HCT116 (cell line): ENCODE measurements at regions not wholly inside any gene's neighbourhood (a gene's known extent, or its start where the extent isn't known, plus 50 kb on each side); places are given as distances from the start of the nearest gene placed in this dataset.

Experiments used
- ATAC-seq: fragments of 200-7000 bp; cut with Tn5 transposase; 2 replicates; pipeline ENCODE4 v1.9.1; 2020; ENCODE audit warnings: mild to moderate bottlenecking, moderate library complexity
- BruUV-seq: library from RNA; stranded (reverse); fragments of 400-500 nt; replicated peaks from 2 replicates; lab custom pipeline; 2021; lab: Mats Ljungman, UMichigan
- CTCF ChIA-PET: fragments of 300-600 bp; sonication (Branson Sonifier 250); formaldehyde crosslinking; loops from one replicate; lab custom pipeline; 2021; ENCODE audit warnings: antibody characterized with exemption; lab: Charles Lee
- POLR2A ChIA-PET: fragments of 300-600, 350-600 bp; sonication (Branson Sonifier 250); formaldehyde crosslinking; loops from one replicate; lab custom pipeline; 2021; ENCODE audit warnings: antibody characterized with exemption; lab: Charles Lee
- RAD21 ChIA-PET, 2 experiments: fragments of 300-600 bp; sonication (Branson Sonifier 250); formaldehyde crosslinking; loops; one replicate each; lab custom pipeline; 2023; ENCODE audit warnings: low total read pairs in 2 of 2; ENCODE audit not compliant: uncharacterized antibody in 2 of 2, unreplicated experiment in 2 of 2, low non-redundant PET in 1 of 2; lab: Charles Lee
- DNase-seq: peaks from one replicate; pipeline ENCODE4 v3.0.0-alpha.2; 2010; ENCODE audit warnings: low read depth, low spot score
- H2AFZ ChIP-seq: fragments of 200-600 bp; shearing (Covaris generic), sonication (generic); 2 replicates; pipeline ENCODE4 v1.6.1; 2017; ENCODE audit warnings: low read depth, mixed run types, mixed read lengths, antibody characterized with exemption, low read length; ENCODE audit not compliant: poor library complexity, severe bottlenecking
- H3K27ac ChIP-seq: 2 replicates; pipeline ENCODE4 v1.5.1; 2012; ENCODE audit warnings: low read depth, low read length
- H3K27me3 ChIP-seq: fragments of 200-600 bp; sonication (generic); 2 replicates; pipeline ENCODE4 v1.6.1; 2016; ENCODE audit warnings: mixed run types, low read length, mixed read lengths; ENCODE audit not compliant: insufficient read depth
- H3K36me3 ChIP-seq, 2 experiments: fragments of 200-500 bp in 1 of 2; fragments of 200-600 bp in 1 of 2; sonication (Bioruptor generic) in 1 of 2; sonication (generic) in 1 of 2; 2 replicates each; pipeline versions ENCODE4 v1.5.1 to v1.6.1; 2014 to 2016; ENCODE audit warnings: low read length in 2 of 2, inconsistent platforms in 1 of 2, mixed read lengths in 1 of 2, mixed run types in 1 of 2; ENCODE audit not compliant: insufficient read depth in 2 of 2, control insufficient read depth in 1 of 2
- H3K4me1 ChIP-seq, 2 experiments: fragments of 200-600 bp in 1 of 2; sonication (generic) in 1 of 2; 2 replicates each; pipeline versions ENCODE4 v1.5.1 to v1.6.1; 2012 to 2017; ENCODE audit warnings: low read length in 2 of 2, inconsistent platforms in 1 of 2, mild to moderate bottlenecking in 1 of 2, mixed read lengths in 1 of 2, mixed run types in 1 of 2, moderate library complexity in 1 of 2; ENCODE audit not compliant: insufficient read depth in 2 of 2, control insufficient read depth in 1 of 2
- H3K4me2 ChIP-seq: fragments of 200-600 bp; sonication (generic); 2 replicates; pipeline ENCODE4 v1.6.1; 2017; ENCODE audit warnings: mixed run types, low read length, mixed read lengths
- H3K4me3 ChIP-seq, 2 experiments: fragments of 200-600 bp in 1 of 2; sonication (generic) in 1 of 2; replicated peaks in 1 of 2; 2 replicates each; pipeline ENCODE4 v1.5.1; 2011 to 2016; ENCODE audit warnings: low read length in 2 of 2, control low read depth in 1 of 2, low read depth in 1 of 2, mild to moderate bottlenecking in 1 of 2, mixed read lengths in 1 of 2, mixed run types in 1 of 2
- H3K79me2 ChIP-seq: fragments of 200-600 bp; sonication (generic); 2 replicates; pipeline ENCODE4 v1.6.1; 2017; ENCODE audit warnings: mild to moderate bottlenecking, mixed run types, low read length, moderate library complexity, mixed read lengths; ENCODE audit not compliant: insufficient read depth
- H3K9ac ChIP-seq: fragments of 200-600 bp; sonication (generic); 2 replicates; pipeline ENCODE4 v1.6.1; 2016; ENCODE audit warnings: low read length, mixed read lengths
- H3K9me2 ChIP-seq: fragments of 200-600 bp; sonication (generic), shearing (Covaris generic); 2 replicates; pipeline ENCODE4 v1.6.1; 2017; ENCODE audit warnings: mixed run types, mild to moderate bottlenecking, moderate library complexity; ENCODE audit not compliant: insufficient read depth
- H3K9me3 ChIP-seq, 2 experiments: fragments of 200-500 bp in 1 of 2; fragments of 200-600 bp in 1 of 2; sonication (Bioruptor generic) in 1 of 2; sonication (generic) in 1 of 2; 2 replicates each; pipeline ENCODE4 v1.6.1; 2014 to 2017; ENCODE audit warnings: low read length in 2 of 2, mixed read lengths in 2 of 2, inconsistent platforms in 1 of 2, low read depth in 1 of 2, mild to moderate bottlenecking in 1 of 2, mixed run types in 1 of 2, moderate library complexity in 1 of 2; ENCODE audit not compliant: control insufficient read depth in 1 of 2, insufficient read depth in 1 of 2
- H4K20me1 ChIP-seq: fragments of 200-600 bp; sonication (generic), shearing (Covaris generic); 2 replicates; pipeline ENCODE4 v1.6.1; 2017; ENCODE audit warnings: mixed run types, mild to moderate bottlenecking, moderate library complexity; ENCODE audit not compliant: insufficient read depth
- CEBPB ChIP-seq: IDR thresholded peaks from 2 replicates; pipeline ENCODE4 v1.6.1; 2012; ENCODE audit warnings: low read depth
- EGR1 ChIP-seq: IDR thresholded peaks from 2 replicates; pipeline ENCODE4 v1.6.1; 2012; ENCODE audit warnings: low read depth
- ELF1 ChIP-seq: IDR thresholded peaks from 2 replicates; pipeline ENCODE4 v1.6.1; 2012; ENCODE audit warnings: low read depth, borderline replicate concordance
- EZH2phosphoT487 ChIP-seq: fragments of 200-600 bp; IDR thresholded peaks from 2 replicates; pipeline ENCODE4 v1.6.1; 2018; ENCODE audit warnings: antibody characterized with exemption, borderline replicate concordance
- FOSL1 ChIP-seq: IDR thresholded peaks from 2 replicates; pipeline ENCODE4 v1.6.1; 2012; ENCODE audit warnings: low read depth
- JUND ChIP-seq: IDR thresholded peaks from 2 replicates; pipeline ENCODE4 v1.6.1; 2012
- POLR2AphosphoS5 ChIP-seq: IDR thresholded peaks from 2 replicates; pipeline ENCODE4 v1.6.1; 2011; ENCODE audit warnings: mild to moderate bottlenecking, low read depth, low read length, moderate library complexity
- RAD21 ChIP-seq: IDR thresholded peaks from 2 replicates; pipeline ENCODE4 v1.6.1; 2012; ENCODE audit warnings: low read depth, mild to moderate bottlenecking
- SRF ChIP-seq: IDR thresholded peaks from 2 replicates; pipeline ENCODE4 v1.6.1; 2012; ENCODE audit warnings: low read depth
- TCF7L2 ChIP-seq: IDR thresholded peaks from 2 replicates; pipeline ENCODE4 v1.7.0; 2011; ENCODE audit warnings: borderline replicate concordance, inconsistent platforms; ENCODE audit not compliant: insufficient read depth, insufficient read length; ENCODE audit errors: extremely low read depth
- YY1 ChIP-seq: IDR thresholded peaks from 2 replicates; pipeline ENCODE4 v1.6.1; 2011; ENCODE audit warnings: low read length, low read depth, moderate library complexity, mild to moderate bottlenecking; ENCODE audit not compliant: insufficient replicate concordance; ENCODE audit errors: extremely low read depth
- ZFX ChIP-seq: fragments of 450-650 bp; IDR thresholded peaks from 2 replicates; pipeline ENCODE4 v1.6.1; 2017
- intact Hi-C: fragments of 100-400 bp; cut with micrococcal nuclease; formaldehyde crosslinking; loops from 2 replicates; pipeline ENCODE4 v1.10.0; 2022
- TF ChIP-seq, protein P1 (sequence below): IDR thresholded peaks from 2 replicates; pipeline ENCODE4 v1.6.1; 2012; ENCODE audit warnings: low read depth
- TF ChIP-seq, protein P2 (sequence below): IDR thresholded peaks from 2 replicates; pipeline ENCODE4 v1.6.1; 2011; ENCODE audit warnings: mild to moderate bottlenecking, low read length, moderate library complexity; ENCODE audit not compliant: insufficient replicate concordance; ENCODE audit errors: extremely low read depth
- TF ChIP-seq, protein P3 (sequence below): IDR thresholded peaks from 2 replicates; pipeline ENCODE4 v1.6.1; 2012
- TF ChIP-seq, protein P4 (sequence below), 3 experiments: fragments of 200-600 bp in 1 of 3; sonication (generic) in 1 of 3; IDR thresholded peaks in 2 of 3; conservative IDR thresholded peaks in 1 of 3; 2 replicates each; pipeline ENCODE4 v1.5.1; 2012 to 2017; ENCODE audit warnings: low read depth in 2 of 3, low read length in 2 of 3, antibody characterized with exemption in 1 of 3, borderline replicate concordance in 1 of 3, control low read depth in 1 of 3, mild to moderate bottlenecking in 1 of 3, mixed read lengths in 1 of 3, mixed run types in 1 of 3, moderate library complexity in 1 of 3; ENCODE audit not compliant: insufficient read depth in 1 of 3
- TF ChIP-seq, protein P5 (sequence below): IDR thresholded peaks from 2 replicates; pipeline ENCODE4 v1.6.1; 2012

DNA sequence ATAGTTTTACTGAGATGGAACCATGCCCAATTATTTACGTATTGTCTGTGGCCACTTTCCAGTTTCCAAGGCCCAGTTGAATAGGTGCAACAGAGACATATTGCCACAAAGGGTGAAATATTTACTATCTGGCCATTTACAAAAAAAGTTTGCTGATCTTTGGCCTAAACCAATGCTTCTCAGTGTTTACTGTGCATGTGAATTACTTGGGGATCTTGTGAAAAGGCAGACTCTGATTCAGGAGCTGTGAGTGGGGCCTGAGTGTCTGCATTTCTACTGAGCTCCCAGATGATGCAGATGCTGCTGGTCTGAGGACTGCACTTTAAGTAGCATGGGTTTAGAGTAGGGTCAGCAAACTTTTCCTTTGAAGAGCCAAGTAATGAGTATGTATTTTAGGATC is 94.1 kb upstream of the PDE5A start:
- Histone ChIP-seq H3K9me3 (no peaks in the 10 kb centered on the region), H3K36me3 (no peaks in the 10 kb centered on the region), H3K4me1 (no peaks in the 10 kb centered on the region), H2AFZ (no peak overlapping the region), H3K9ac (no peak overlapping the region), H3K27ac (no peak overlapping the region), H3K4me2 (no peak overlapping the region), H3K4me3 (no peak overlapping the region), H3K27me3 (no peaks in the 10 kb centered on the region), H4K20me1 (no peaks in the 10 kb centered on the region), H3K9me2 (no peaks in the 10 kb centered on the region), H3K79me2 (no peaks in the 10 kb centered on the region)
- POLR2A ChIA-PET: no interaction called here
- no TSS peak for BruUV-seq
- RAD21 ChIA-PET: no interaction called here
- no peak for ATAC-seq
- TF ChIP-seq, protein P1, sequence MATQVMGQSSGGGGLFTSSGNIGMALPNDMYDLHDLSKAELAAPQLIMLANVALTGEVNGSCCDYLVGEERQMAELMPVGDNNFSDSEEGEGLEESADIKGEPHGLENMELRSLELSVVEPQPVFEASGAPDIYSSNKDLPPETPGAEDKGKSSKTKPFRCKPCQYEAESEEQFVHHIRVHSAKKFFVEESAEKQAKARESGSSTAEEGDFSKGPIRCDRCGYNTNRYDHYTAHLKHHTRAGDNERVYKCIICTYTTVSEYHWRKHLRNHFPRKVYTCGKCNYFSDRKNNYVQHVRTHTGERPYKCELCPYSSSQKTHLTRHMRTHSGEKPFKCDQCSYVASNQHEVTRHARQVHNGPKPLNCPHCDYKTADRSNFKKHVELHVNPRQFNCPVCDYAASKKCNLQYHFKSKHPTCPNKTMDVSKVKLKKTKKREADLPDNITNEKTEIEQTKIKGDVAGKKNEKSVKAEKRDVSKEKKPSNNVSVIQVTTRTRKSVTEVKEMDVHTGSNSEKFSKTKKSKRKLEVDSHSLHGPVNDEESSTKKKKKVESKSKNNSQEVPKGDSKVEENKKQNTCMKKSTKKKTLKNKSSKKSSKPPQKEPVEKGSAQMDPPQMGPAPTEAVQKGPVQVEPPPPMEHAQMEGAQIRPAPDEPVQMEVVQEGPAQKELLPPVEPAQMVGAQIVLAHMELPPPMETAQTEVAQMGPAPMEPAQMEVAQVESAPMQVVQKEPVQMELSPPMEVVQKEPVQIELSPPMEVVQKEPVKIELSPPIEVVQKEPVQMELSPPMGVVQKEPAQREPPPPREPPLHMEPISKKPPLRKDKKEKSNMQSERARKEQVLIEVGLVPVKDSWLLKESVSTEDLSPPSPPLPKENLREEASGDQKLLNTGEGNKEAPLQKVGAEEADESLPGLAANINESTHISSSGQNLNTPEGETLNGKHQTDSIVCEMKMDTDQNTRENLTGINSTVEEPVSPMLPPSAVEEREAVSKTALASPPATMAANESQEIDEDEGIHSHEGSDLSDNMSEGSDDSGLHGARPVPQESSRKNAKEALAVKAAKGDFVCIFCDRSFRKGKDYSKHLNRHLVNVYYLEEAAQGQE: no peak
- TF ChIP-seq EZH2phosphoT487: no peak
- TF ChIP-seq SRF: no peak
- TF ChIP-seq CEBPB: no peak
- TF ChIP-seq, protein P2, sequence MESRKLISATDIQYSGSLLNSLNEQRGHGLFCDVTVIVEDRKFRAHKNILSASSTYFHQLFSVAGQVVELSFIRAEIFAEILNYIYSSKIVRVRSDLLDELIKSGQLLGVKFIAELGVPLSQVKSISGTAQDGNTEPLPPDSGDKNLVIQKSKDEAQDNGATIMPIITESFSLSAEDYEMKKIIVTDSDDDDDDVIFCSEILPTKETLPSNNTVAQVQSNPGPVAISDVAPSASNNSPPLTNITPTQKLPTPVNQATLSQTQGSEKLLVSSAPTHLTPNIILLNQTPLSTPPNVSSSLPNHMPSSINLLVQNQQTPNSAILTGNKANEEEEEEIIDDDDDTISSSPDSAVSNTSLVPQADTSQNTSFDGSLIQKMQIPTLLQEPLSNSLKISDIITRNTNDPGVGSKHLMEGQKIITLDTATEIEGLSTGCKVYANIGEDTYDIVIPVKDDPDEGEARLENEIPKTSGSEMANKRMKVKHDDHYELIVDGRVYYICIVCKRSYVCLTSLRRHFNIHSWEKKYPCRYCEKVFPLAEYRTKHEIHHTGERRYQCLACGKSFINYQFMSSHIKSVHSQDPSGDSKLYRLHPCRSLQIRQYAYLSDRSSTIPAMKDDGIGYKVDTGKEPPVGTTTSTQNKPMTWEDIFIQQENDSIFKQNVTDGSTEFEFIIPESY: no peak
- no peak for TF ChIP-seq YY1
- TF ChIP-seq JUND: no peak
- no peak for TF ChIP-seq ELF1
- no peak for TF ChIP-seq TCF7L2
- no peak for TF ChIP-seq POLR2AphosphoS5
- TF ChIP-seq EGR1: no peak
- no peak for TF ChIP-seq ZFX
- TF ChIP-seq, protein P3, sequence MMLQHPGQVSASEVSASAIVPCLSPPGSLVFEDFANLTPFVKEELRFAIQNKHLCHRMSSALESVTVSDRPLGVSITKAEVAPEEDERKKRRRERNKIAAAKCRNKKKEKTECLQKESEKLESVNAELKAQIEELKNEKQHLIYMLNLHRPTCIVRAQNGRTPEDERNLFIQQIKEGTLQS: no peak
- no peak for TF ChIP-seq RAD21
- TF ChIP-seq, protein P4, sequence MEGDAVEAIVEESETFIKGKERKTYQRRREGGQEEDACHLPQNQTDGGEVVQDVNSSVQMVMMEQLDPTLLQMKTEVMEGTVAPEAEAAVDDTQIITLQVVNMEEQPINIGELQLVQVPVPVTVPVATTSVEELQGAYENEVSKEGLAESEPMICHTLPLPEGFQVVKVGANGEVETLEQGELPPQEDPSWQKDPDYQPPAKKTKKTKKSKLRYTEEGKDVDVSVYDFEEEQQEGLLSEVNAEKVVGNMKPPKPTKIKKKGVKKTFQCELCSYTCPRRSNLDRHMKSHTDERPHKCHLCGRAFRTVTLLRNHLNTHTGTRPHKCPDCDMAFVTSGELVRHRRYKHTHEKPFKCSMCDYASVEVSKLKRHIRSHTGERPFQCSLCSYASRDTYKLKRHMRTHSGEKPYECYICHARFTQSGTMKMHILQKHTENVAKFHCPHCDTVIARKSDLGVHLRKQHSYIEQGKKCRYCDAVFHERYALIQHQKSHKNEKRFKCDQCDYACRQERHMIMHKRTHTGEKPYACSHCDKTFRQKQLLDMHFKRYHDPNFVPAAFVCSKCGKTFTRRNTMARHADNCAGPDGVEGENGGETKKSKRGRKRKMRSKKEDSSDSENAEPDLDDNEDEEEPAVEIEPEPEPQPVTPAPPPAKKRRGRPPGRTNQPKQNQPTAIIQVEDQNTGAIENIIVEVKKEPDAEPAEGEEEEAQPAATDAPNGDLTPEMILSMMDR (IDR thresholded peaks at IDR 0.05 in 2 of 3, conservative IDR thresholded peaks at IDR 0.05 in 1 of 3; ENCODE audit: borderline replicate concordance in 1 of 3, insufficient read depth in 1 of 3, low read depth in 2 of 3, low read length in 2 of 3): no peak
- TF ChIP-seq, protein P5, sequence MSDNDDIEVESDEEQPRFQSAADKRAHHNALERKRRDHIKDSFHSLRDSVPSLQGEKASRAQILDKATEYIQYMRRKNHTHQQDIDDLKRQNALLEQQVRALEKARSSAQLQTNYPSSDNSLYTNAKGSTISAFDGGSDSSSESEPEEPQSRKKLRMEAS: no peak
- no peak for TF ChIP-seq FOSL1
- intact Hi-C loops: no loop called here
- CTCF ChIA-PET: no interaction called here
- no peak for DNase-seq
